OCI-LY7 (cell line): ENCODE measurements at regions not wholly inside any gene's neighbourhood (a gene's known extent, or its start where the extent isn't known, plus 50 kb on each side); places are given as distances from the start of the nearest gene placed in this dataset.

Source experiments
- BruUV-seq: library from RNA; stranded (reverse); fragments of 400-500 nt; replicated peaks from 2 replicates; lab custom pipeline; 2021; lab: Mats Ljungman, UMichigan
- CTCF ChIA-PET: fragments of 300-600 bp; sonication (Branson Sonifier 250); formaldehyde crosslinking; loops from one replicate; lab custom pipeline; 2022; ENCODE audit warnings: antibody characterized with exemption; ENCODE audit not compliant: unreplicated experiment; lab: Charles Lee
- POLR2A ChIA-PET: fragments of 300-600 bp; sonication (Branson Sonifier 250); formaldehyde crosslinking; loops from one replicate; lab custom pipeline; 2022; ENCODE audit warnings: antibody characterized with exemption; lab: Charles Lee
- DNase-seq: peaks from one replicate; pipeline ENCODE4 v3.0.0-alpha.2; 2015; ENCODE audit warnings: low spot score
- H2AFZ ChIP-seq: fragments of 200-600 bp; sonication (generic), shearing (Covaris generic); 2 replicates; pipeline ENCODE4 v1.6.1; 2014; ENCODE audit warnings: mild to moderate bottlenecking, antibody characterized with exemption, low read length, moderate library complexity
- H3K27ac ChIP-seq: fragments of 200-600 bp; sonication (generic); 2 replicates; pipeline ENCODE4 v1.5.1; 2014; ENCODE audit warnings: mixed run types, low read depth, mild to moderate bottlenecking, moderate library complexity, low read length, inconsistent platforms; ENCODE audit not compliant: poor library complexity, severe bottlenecking
- H3K36me3 ChIP-seq: fragments of 200-600 bp; sonication (generic); 2 replicates; pipeline ENCODE4 v1.6.1; 2014; ENCODE audit warnings: mild to moderate bottlenecking, antibody characterized with exemption, low read length, moderate library complexity, mixed read lengths; ENCODE audit not compliant: insufficient read depth
- H3K4me1 ChIP-seq: fragments of 200-600 bp; sonication (generic); 2 replicates; pipeline ENCODE4 v1.5.1; 2014; ENCODE audit warnings: mild to moderate bottlenecking, low read length; ENCODE audit not compliant: insufficient read depth, poor library complexity, severe bottlenecking
- H3K4me2 ChIP-seq: fragments of 200-600 bp; sonication (generic); 2 replicates; pipeline ENCODE4 v1.6.1; 2014; ENCODE audit warnings: mild to moderate bottlenecking, low read length
- H3K4me3 ChIP-seq: fragments of 200-600 bp; sonication (generic); 2 replicates; pipeline ENCODE4 v1.5.1; 2014; ENCODE audit warnings: mild to moderate bottlenecking, low read depth, low read length; ENCODE audit not compliant: poor library complexity, severe bottlenecking
- H3K79me2 ChIP-seq: fragments of 200-600 bp; sonication (generic); 2 replicates; pipeline ENCODE4 v1.6.1; 2016; ENCODE audit warnings: low read depth, mild to moderate bottlenecking, low read length, moderate library complexity, mixed read lengths; ENCODE audit not compliant: insufficient read depth
- H3K9me2 ChIP-seq: fragments of 200-600 bp; sonication (generic); 2 replicates; pipeline ENCODE4 v1.6.1; 2016; ENCODE audit warnings: mild to moderate bottlenecking, low read length, mixed read lengths; ENCODE audit not compliant: insufficient read depth
- H3K9me3 ChIP-seq: fragments of 200-600 bp; sonication (generic); 2 replicates; pipeline ENCODE4 v1.6.1; 2014; ENCODE audit warnings: mild to moderate bottlenecking, mixed run types, low read length, mixed read lengths
- H4K20me1 ChIP-seq: fragments of 200-600 bp; sonication (generic); 2 replicates; pipeline ENCODE4 v1.6.1; 2014; ENCODE audit warnings: mild to moderate bottlenecking, antibody characterized with exemption, low read length, moderate library complexity, mixed read lengths; ENCODE audit not compliant: insufficient read depth
- EZH2phosphoT487 ChIP-seq: fragments of 200-600 bp; sonication (generic); IDR thresholded peaks from 2 replicates; pipeline ENCODE4 v1.6.1; 2018; ENCODE audit warnings: low read depth, borderline replicate concordance, mild to moderate bottlenecking, mixed run types, antibody characterized with exemption, low read length, moderate library complexity, mixed read lengths
- intact Hi-C: fragments of 100-400 bp; cut with micrococcal nuclease; formaldehyde crosslinking; loops from one replicate; pipeline ENCODE4 v1.10.0; 2022; ENCODE audit not compliant: unreplicated experiment
- TF ChIP-seq, protein P1 (sequence below): fragments of 200-600 bp; sonication (generic); conservative IDR thresholded peaks from 2 replicates; pipeline ENCODE4 v1.5.1; 2014; ENCODE audit warnings: mild to moderate bottlenecking, antibody characterized with exemption, low read length, moderate library complexity, mixed read lengths

DNA sequence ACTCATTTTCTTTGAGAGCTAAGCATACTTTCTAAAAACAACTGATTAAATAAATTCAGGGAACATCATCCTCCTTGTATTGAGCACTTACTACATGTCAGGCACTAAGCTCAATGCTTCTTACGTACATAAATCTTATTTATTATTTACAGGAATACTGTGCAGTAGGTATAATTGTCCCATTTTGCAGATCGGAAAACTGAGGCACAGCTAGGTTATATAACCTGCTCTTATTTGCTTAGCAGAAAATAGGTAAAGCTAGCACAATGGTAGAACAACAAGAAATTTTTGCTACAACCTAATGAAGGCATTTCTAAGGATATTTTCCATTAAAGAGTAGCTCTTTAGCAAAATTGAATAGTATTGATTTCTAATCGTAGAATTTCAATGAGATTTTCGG, 168.7 kb upstream of the KCNJ16 start:
- CTCF ChIA-PET = no interaction called here
- no peak overlapping the region for H3K27ac ChIP-seq
- no peak overlapping the region for H3K4me2 ChIP-seq
- no peak for DNase-seq
- no TSS peak for BruUV-seq
- intact Hi-C loops = no loop called here
- H3K9me2 ChIP-seq = no peaks in the 10 kb centered on the region
- H3K9me3 ChIP-seq = no peaks in the 10 kb centered on the region
- H3K4me1 ChIP-seq = no peaks in the 10 kb centered on the region
- no peaks in the 10 kb centered on the region for H3K36me3 ChIP-seq
- no peak overlapping the region for H2AFZ ChIP-seq
- no peak overlapping the region for H3K4me3 ChIP-seq
- TF ChIP-seq, protein P1, sequence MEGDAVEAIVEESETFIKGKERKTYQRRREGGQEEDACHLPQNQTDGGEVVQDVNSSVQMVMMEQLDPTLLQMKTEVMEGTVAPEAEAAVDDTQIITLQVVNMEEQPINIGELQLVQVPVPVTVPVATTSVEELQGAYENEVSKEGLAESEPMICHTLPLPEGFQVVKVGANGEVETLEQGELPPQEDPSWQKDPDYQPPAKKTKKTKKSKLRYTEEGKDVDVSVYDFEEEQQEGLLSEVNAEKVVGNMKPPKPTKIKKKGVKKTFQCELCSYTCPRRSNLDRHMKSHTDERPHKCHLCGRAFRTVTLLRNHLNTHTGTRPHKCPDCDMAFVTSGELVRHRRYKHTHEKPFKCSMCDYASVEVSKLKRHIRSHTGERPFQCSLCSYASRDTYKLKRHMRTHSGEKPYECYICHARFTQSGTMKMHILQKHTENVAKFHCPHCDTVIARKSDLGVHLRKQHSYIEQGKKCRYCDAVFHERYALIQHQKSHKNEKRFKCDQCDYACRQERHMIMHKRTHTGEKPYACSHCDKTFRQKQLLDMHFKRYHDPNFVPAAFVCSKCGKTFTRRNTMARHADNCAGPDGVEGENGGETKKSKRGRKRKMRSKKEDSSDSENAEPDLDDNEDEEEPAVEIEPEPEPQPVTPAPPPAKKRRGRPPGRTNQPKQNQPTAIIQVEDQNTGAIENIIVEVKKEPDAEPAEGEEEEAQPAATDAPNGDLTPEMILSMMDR = no peak
- no peak for TF ChIP-seq EZH2phosphoT487
- POLR2A ChIA-PET = interaction anchor here (0.6 to 1.5 kb wide), 5 partner anchors 15 to 349 kb away, joined by 3 to 4 read pairs (median 3); no protein-coding TSS in a partner anchor
- H4K20me1 ChIP-seq = no peaks in the 10 kb centered on the region
- no peaks in the 10 kb centered on the region for H3K79me2 ChIP-seq

DNA sequence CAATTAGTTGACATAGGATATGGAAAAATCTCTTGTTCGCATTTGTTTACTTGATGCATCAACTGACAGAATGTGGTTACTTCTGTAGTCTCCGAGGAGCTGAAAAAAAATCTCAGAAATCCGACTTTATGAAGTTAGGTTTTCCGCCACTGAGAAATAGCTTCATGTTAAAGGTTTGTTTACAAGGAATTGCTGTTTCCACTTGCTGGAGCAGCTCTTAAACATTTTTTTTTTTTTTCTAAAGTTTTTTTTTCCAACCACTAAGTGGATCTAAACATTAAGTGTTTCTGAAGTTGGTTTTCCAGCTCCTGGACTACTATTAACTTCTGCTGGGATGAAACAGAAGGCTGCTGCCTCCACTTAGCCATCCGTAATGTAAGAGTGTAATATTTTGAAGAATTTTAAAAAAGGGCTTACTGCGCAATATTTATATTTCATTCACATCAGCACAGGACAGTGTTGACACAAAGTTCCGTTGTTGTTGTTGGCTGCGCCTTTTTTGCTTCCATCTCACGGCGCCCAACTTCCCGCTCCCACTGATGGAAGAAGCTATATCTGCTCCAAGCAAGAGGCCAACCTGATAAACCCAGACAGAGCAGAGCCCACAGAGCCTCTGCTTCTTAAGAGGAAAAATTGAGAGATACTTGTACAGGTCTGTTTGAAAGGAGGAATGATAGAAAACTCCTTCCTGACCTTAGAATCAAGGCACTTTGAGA, 167.7 kb upstream of the KCNJ16 start:
- intact Hi-C loops = no loop called here
- Histone ChIP-seq H3K4me3 (no peak overlapping the region), H3K9me3 (no peaks in the 10 kb centered on the region), H3K79me2 (no peaks in the 10 kb centered on the region), H2AFZ (no peak overlapping the region), H4K20me1 (no peaks in the 10 kb centered on the region), H3K4me2 (no peak overlapping the region), H3K9me2 (no peaks in the 10 kb centered on the region), H3K36me3 (no peaks in the 10 kb centered on the region), H3K4me1 (no peaks in the 10 kb centered on the region), H3K27ac (no peak overlapping the region)
- TF ChIP-seq EZH2phosphoT487 = no peak
- TF ChIP-seq, protein P1 = no peak
- no TSS peak for BruUV-seq
- POLR2A ChIA-PET = interaction anchor here (0.6 to 1.5 kb wide), 5 partner anchors 19 to 210 kb away, joined by 3 to 4 read pairs (median 3); no protein-coding TSS in a partner anchor
- CTCF ChIA-PET = no interaction called here
- no peak for DNase-seq

DNA sequence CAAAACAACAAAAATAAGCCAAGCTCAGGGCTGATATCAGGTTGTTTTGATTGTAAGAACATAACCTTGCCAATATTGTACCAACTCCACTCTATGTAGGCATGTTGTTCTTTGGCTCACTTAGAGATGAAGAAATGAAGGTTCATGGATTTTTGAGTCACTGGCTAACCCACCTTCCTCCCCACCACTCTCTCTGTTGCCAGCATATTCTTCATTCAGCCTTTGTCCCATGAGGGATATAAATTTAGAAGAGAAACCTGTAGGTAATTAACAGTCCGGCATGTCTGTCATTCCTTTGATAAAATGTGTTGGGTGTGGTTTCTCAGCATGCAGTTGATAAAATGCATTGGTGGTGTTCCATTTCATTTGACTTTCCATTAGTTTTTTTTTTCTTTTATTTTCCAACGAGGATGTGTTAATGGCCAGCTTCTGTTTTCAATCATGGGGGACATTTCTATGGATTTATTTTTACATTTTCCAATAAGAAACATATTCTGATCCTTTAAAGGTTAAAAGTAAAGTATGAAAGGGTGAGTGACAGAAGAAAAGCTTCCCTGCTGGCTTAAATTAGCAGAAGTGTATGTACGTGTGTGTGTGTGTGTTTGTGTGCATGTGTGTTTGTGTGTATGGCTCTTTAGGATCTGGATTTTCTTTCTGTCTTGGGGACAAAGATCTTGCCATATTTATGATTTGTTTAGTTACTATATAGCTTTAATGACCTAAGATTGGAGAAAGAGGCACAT, 166.2 kb upstream of the KCNJ16 start:
- TF ChIP-seq, protein P1 = no peak
- no peak for TF ChIP-seq EZH2phosphoT487
- no peaks in the 10 kb centered on the region for H3K79me2 ChIP-seq
- H4K20me1 ChIP-seq = no peaks in the 10 kb centered on the region
- H3K4me2 ChIP-seq = no peak overlapping the region
- intact Hi-C loops = no loop called here
- H2AFZ ChIP-seq = no peak overlapping the region
- CTCF ChIA-PET = no interaction called here
- H3K4me3 ChIP-seq = no peak overlapping the region
- no peaks in the 10 kb centered on the region for H3K36me3 ChIP-seq
- H3K9me2 ChIP-seq = no peaks in the 10 kb centered on the region
- no peak for DNase-seq
- no TSS peak for BruUV-seq
- H3K27ac ChIP-seq = no peak overlapping the region
- H3K4me1 ChIP-seq = no peaks in the 10 kb centered on the region
- H3K9me3 ChIP-seq = no peaks in the 10 kb centered on the region
- POLR2A ChIA-PET = interaction anchor here (0.6 to 0.7 kb wide), 2 partner anchors 13 to 388 kb away, joined by 3 read pairs; no protein-coding TSS in a partner anchor
